Body of pancreas (tissue), 4 donors: ENCODE measurements at regions not wholly inside any gene's neighbourhood (a gene's known extent, or its start where the extent isn't known, plus 50 kb on each side); places are given as distances from the start of the nearest gene placed in this dataset.

Experiments
- ATAC-seq: fragments of 150-250 bp; one replicate; pipeline ENCODE4 v1.9.1; 2016
- DNase-seq, 4 donors: peaks; one replicate each; pipeline ENCODE4 v3.0.0-alpha.2; 2019
- H3K27ac ChIP-seq, 4 donors: fragments of 200-600 bp; sonication (generic); 1 replicate in 3 of 4; 2 replicates in 1 of 4; pipeline versions ENCODE4 v1.5.1 to v1.6.1; 2016 to 2019; ENCODE audit warnings: mild to moderate bottlenecking in 1 of 4, mixed read lengths in 1 of 4, moderate library complexity in 1 of 4
- H3K27me3 ChIP-seq, 2 donors: fragments of 200-600 bp; sonication (generic); one replicate each; pipeline ENCODE4 v1.6.0; 2016; ENCODE audit warnings: mild to moderate bottlenecking in 1 of 2
- H3K36me3 ChIP-seq, 2 donors: fragments of 200-600 bp; sonication (generic); replicated peaks in 1 of 2; 2 replicates each; pipeline ENCODE4 v1.5.1; 2016; ENCODE audit warnings: low read depth in 2 of 2; ENCODE audit not compliant: insufficient read depth in 1 of 2
- H3K4me1 ChIP-seq: fragments of 200-600 bp; sonication (generic); one replicate; pipeline ENCODE4 v1.6.0; 2016
- H3K4me3 ChIP-seq, 2 donors: fragments of 200-600 bp; sonication (generic); 1 replicate in 1 of 2; 2 replicates in 1 of 2; pipeline ENCODE4 v1.5.1; 2016 to 2019
- H3K9me3 ChIP-seq, 3 donors: fragments of 200-600 bp; sonication (generic); 1 replicate in 2 of 3; 2 replicates in 1 of 3; pipeline ENCODE4 v1.5.1; 2016
- CTCF ChIP-seq, 7 experiments: fragments of 450-650 bp in 4 of 7; fragments of 200-600 bp in 3 of 7; sonication (generic) in 3 of 7; IDR thresholded peaks; one replicate each; pipeline ENCODE4 v1.5.1; 2016 to 2019; ENCODE audit warnings: antibody characterized with exemption in 7 of 7
- POLR2A ChIP-seq, 3 donors: fragments of 450-650 bp; IDR thresholded peaks; one replicate each; pipeline ENCODE4 v1.6.1; 2016; ENCODE audit warnings: antibody characterized with exemption in 3 of 3, mild to moderate bottlenecking in 2 of 3
- WGBS, 2 donors: methylation state at CpG; one replicate each; pipeline ENCODE4 v1.1.5; 2017; 5-methylcytosine and 5-hydroxymethylcytosine counted together
- intact Hi-C: fragments of 100-400 bp; cut with DNase I; formaldehyde crosslinking; loops from one replicate; pipeline ENCODE4 v1.15.1; 2023

GRCh38 chr4:12963291-12963690, 520.8 kb downstream of the RAB28 start:
- TF ChIP-seq CTCF (IDR thresholded peaks at IDR 0.05) (no peak), POLR2A (IDR thresholded peaks at IDR 0.05) (no peak)
- no peak overlapping the region for H3K4me3 ChIP-seq
- H3K36me3 ChIP-seq, result no peaks in the 10 kb centered on the region
- H3K4me1 ChIP-seq, result peaks cover under 1% of the 10 kb centered on the region
- no peak overlapping the region for H3K27ac ChIP-seq
- no peaks in the 10 kb centered on the region for H3K27me3 ChIP-seq
- intact Hi-C loops, result no loop called here
- no peaks in the 10 kb centered on the region for H3K9me3 ChIP-seq
- ATAC-seq (no peak), DNase-seq (no peak)

- no peak overlapping the region for H3K4me3 ChIP-seq
- DNase-seq (no peak), ATAC-seq (no peak)
- 70 to 73% methylated on average over 2 of the region's 2 CpGs for WGBS, 2 donors
- H3K36me3 ChIP-seq, result no peaks in the 10 kb centered on the region
- no peak for TF ChIP-seq POLR2A (IDR thresholded peaks at IDR 0.05)
- no peak for TF ChIP-seq CTCF (IDR thresholded peaks at IDR 0.05)
- no peak overlapping the region for H3K27ac ChIP-seq
- intact Hi-C loops, result no loop called here
- peaks cover 12% of the 10 kb centered on the region for H3K4me1 ChIP-seq
- H3K27me3 ChIP-seq, result no peaks in the 10 kb centered on the region
- no peaks in the 10 kb centered on the region for H3K9me3 ChIP-seq
These were observed 522.4 kb downstream of the RAB28 start for GRCh38 chr4:12961713-12962112.

- TF ChIP-seq POLR2A (IDR thresholded peaks at IDR 0.05), result no peak
- TF ChIP-seq CTCF (IDR thresholded peaks at IDR 0.05), result no peak
- Histone ChIP-seq H3K4me1 (peaks cover 12% of the 10 kb centered on the region), H3K9me3 (no peaks in the 10 kb centered on the region), H3K36me3 (no peaks in the 10 kb centered on the region), H3K4me3 (no peak overlapping the region), H3K27me3 (no peaks in the 10 kb centered on the region), H3K27ac (no peak overlapping the region)
- no peak for DNase-seq
- ATAC-seq, result no peak
- intact Hi-C loops, result no loop called here
These were observed 525.7 kb downstream of the RAB28 start for GRCh38 chr4:12958436-12958835.

GRCh38 chr4:12957108-12957507, 527.0 kb downstream of the RAB28 start:
- H3K4me3 ChIP-seq, result no peak overlapping the region
- intact Hi-C loops, result no loop called here
- peaks cover 12% of the 10 kb centered on the region for H3K4me1 ChIP-seq
- no peaks in the 10 kb centered on the region for H3K27me3 ChIP-seq
- H3K9me3 ChIP-seq, result no peaks in the 10 kb centered on the region
- TF ChIP-seq CTCF (IDR thresholded peaks at IDR 0.05) (no peak), POLR2A (IDR thresholded peaks at IDR 0.05) (no peak)
- H3K27ac ChIP-seq, result no peak overlapping the region
- 38 to 42% methylated on average over 3 of the region's 3 CpGs for WGBS, 2 donors
- ATAC-seq, result no peak
- H3K36me3 ChIP-seq, result no peaks in the 10 kb centered on the region
- no peak for DNase-seq

GRCh38 chr4:12956026-12956425, 528.1 kb downstream of the RAB28 start:
- DNase-seq (no peak), ATAC-seq (no peak)
- no peak for TF ChIP-seq CTCF (IDR thresholded peaks at IDR 0.05)
- no peak for TF ChIP-seq POLR2A (IDR thresholded peaks at IDR 0.05)
- no peaks in the 10 kb centered on the region for H3K27me3 ChIP-seq
- WGBS, 2 donors, result 54 to 57% methylated on average over 2 of the region's 2 CpGs
- H3K4me1 ChIP-seq, result peaks cover 12% of the 10 kb centered on the region
- no peaks in the 10 kb centered on the region for H3K9me3 ChIP-seq
- intact Hi-C loops, result no loop called here
- H3K27ac ChIP-seq, result no peak overlapping the region
- H3K4me3 ChIP-seq, result no peak overlapping the region
- no peaks in the 10 kb centered on the region for H3K36me3 ChIP-seq
